GM23248 (cell line): ENCODE measurements at regions not wholly inside any gene's neighbourhood (a gene's known extent, or its start where the extent isn't known, plus 50 kb on each side); places are given as distances from the start of the nearest gene placed in this dataset.
A peak's percentile ranks its signal among the peaks of the same experiment; 100 is the strongest.
"Not testable (repeated sequence)": the region's sequence is repeated elsewhere in the genome, so short reads cannot be mapped to it uniquely, and the experiment has no call there.

Experiments used
- DNase-seq: peaks from one replicate; pipeline ENCODE4 v3.0.0-alpha.2; 2015
- H2AFZ ChIP-seq: fragments of 200-600 bp; sonication (generic); 2 replicates; pipeline ENCODE4 v1.6.1; 2016; ENCODE audit warnings: antibody characterized with exemption
- H3F3A ChIP-seq: fragments of 200-600 bp; sonication (generic); 2 replicates; pipeline ENCODE4 v1.6.1; 2016; ENCODE audit warnings: mild to moderate bottlenecking, antibody characterized with exemption, mixed run types; ENCODE audit not compliant: insufficient read depth
- H3K27ac ChIP-seq: fragments of 200-600 bp; sonication (generic); 2 replicates; pipeline ENCODE4 v1.5.1; 2016; ENCODE audit warnings: mild to moderate bottlenecking
- H3K27me3 ChIP-seq: fragments of 200-600 bp; sonication (generic); replicated peaks from 2 replicates; pipeline ENCODE4 v1.6.1; 2016; ENCODE audit warnings: mild to moderate bottlenecking; ENCODE audit not compliant: insufficient read depth
- H3K36me3 ChIP-seq: fragments of 200-600 bp; sonication (generic); 2 replicates; pipeline ENCODE4 v1.6.1; 2016; ENCODE audit warnings: low read depth, mild to moderate bottlenecking
- H3K4me1 ChIP-seq: fragments of 200-600 bp; sonication (generic); 2 replicates; pipeline ENCODE4 v1.6.1; 2016; ENCODE audit warnings: mild to moderate bottlenecking; ENCODE audit not compliant: insufficient read depth
- H3K4me2 ChIP-seq: fragments of 200-600 bp; sonication (generic); one replicate; pipeline ENCODE4 v1.6.1; 2016; ENCODE audit warnings: mild to moderate bottlenecking; ENCODE audit not compliant: unreplicated experiment
- H3K4me3 ChIP-seq: fragments of 200-600 bp; sonication (generic); 2 replicates; pipeline ENCODE4 v1.5.1; 2016; ENCODE audit warnings: mild to moderate bottlenecking
- H3K79me2 ChIP-seq: fragments of 200-600 bp; sonication (generic); 2 replicates; pipeline ENCODE4 v1.6.1; 2016; ENCODE audit warnings: mild to moderate bottlenecking; ENCODE audit not compliant: insufficient read depth
- H3K9ac ChIP-seq: fragments of 200-600 bp; sonication (generic); 2 replicates; pipeline ENCODE4 v1.6.1; 2016; ENCODE audit warnings: mild to moderate bottlenecking
- H3K9me2 ChIP-seq: fragments of 200-600 bp; sonication (generic); 2 replicates; pipeline ENCODE4 v1.6.1; 2016; ENCODE audit warnings: mixed run types, mild to moderate bottlenecking, moderate library complexity; ENCODE audit not compliant: insufficient read depth
- H3K9me3 ChIP-seq: fragments of 200-600 bp; sonication (generic); one replicate; pipeline ENCODE4 v1.6.1; 2017; ENCODE audit warnings: low read depth
- H4K20me1 ChIP-seq: fragments of 200-600 bp; sonication (generic); 2 replicates; pipeline ENCODE4 v1.6.0; 2016; ENCODE audit not compliant: insufficient read depth
- EZH2 ChIP-seq: fragments of 200-600 bp; sonication (generic); IDR thresholded peaks from 2 replicates; pipeline ENCODE4 v1.6.1; 2018; ENCODE audit warnings: antibody characterized with exemption, mild to moderate bottlenecking; ENCODE audit not compliant: insufficient read depth, poor library complexity, severe bottlenecking
- EZH2phosphoT487 ChIP-seq: fragments of 200-600 bp; sonication (generic); IDR thresholded peaks from 2 replicates; pipeline ENCODE4 v1.6.1; 2018; ENCODE audit warnings: antibody characterized with exemption, moderate library complexity, mild to moderate bottlenecking, low read depth; ENCODE audit not compliant: insufficient read depth
- WGBS, 2 experiments: methylation state at CpG; one replicate each; pipeline ENCODE4 v1.1.6; 2015 to 2017; ENCODE audit warnings: low lambda C conversion rate in 2 of 2, low coverage in 1 of 2; ENCODE audit errors: missing lambda C conversion rate in 2 of 2; 5-methylcytosine and 5-hydroxymethylcytosine counted together
- in situ Hi-C: fragments of 300-500 bp; cut with MboI; formaldehyde crosslinking; loops from 2 replicates; pipeline ENCODE4 v1.15.0; 2020

- no peak for TF ChIP-seq EZH2
- TF ChIP-seq EZH2phosphoT487, result no peak
- Histone ChIP-seq H3K79me2 (no peaks in the 10 kb centered on the region), H3K9me3 (no peaks in the 10 kb centered on the region), H3K27me3 (no peaks in the 10 kb centered on the region), H4K20me1 (no peaks in the 10 kb centered on the region), H3F3A (no peaks in the 10 kb centered on the region), H3K36me3 (no peaks in the 10 kb centered on the region), H3K4me2 (no peak overlapping the region), H3K27ac (no peak overlapping the region), H3K9me2 (no peaks in the 10 kb centered on the region), H3K9ac (no peak overlapping the region), H3K4me3 (no peak overlapping the region), H2AFZ (no peak overlapping the region), H3K4me1 (peaks cover 10% of the 10 kb centered on the region)
- DNase-seq, result peak; percentile 3
- WGBS, 2 experiments, result 25 to 28% methylated on average over 4 of the region's 4 CpGs
- in situ Hi-C loops, result no loop called here
Observed at GRCh38 chr13:73167028-73167820, 108.4 kb downstream of the KLF5 start.

GRCh38 chr13:73166204-73166603 lies 107.4 kb downstream of the KLF5 start:
- Histone ChIP-seq H2AFZ (no peak overlapping the region), H3K27ac (no peak overlapping the region), H3K79me2 (no peaks in the 10 kb centered on the region), H3K9ac (no peak overlapping the region), H3K9me3 (no peaks in the 10 kb centered on the region), H3K36me3 (no peaks in the 10 kb centered on the region), H3K27me3 (no peaks in the 10 kb centered on the region), H3K4me3 (no peak overlapping the region), H3K4me2 (no peak overlapping the region), H3K4me1 (peaks cover 10% of the 10 kb centered on the region; the same call in 1 of the 2 replicates), H3K9me2 (no peaks in the 10 kb centered on the region), H4K20me1 (no peaks in the 10 kb centered on the region), H3F3A (no peaks in the 10 kb centered on the region)
- WGBS, 2 experiments, result 54 to 58% methylated on average over 2 of the region's 2 CpGs
- DNase-seq, result no peak
- no peak for TF ChIP-seq EZH2phosphoT487
- TF ChIP-seq EZH2, result no peak
- in situ Hi-C loops, result no loop called here

GRCh38 chr13:73162912-73163911 lies 104.4 kb downstream of the KLF5 start:
- H3K27ac ChIP-seq, result no peak overlapping the region
- H3K36me3 ChIP-seq, result no peaks in the 10 kb centered on the region
- no peaks in the 10 kb centered on the region for H3K9me3 ChIP-seq
- H3K79me2 ChIP-seq, result no peaks in the 10 kb centered on the region
- no peaks in the 10 kb centered on the region for H3K9me2 ChIP-seq
- no peaks in the 10 kb centered on the region for H3K27me3 ChIP-seq
- H3K4me2 ChIP-seq, result no peak overlapping the region
- no peak for TF ChIP-seq EZH2phosphoT487
- no peak for TF ChIP-seq EZH2
- no peak overlapping the region for H3K4me3 ChIP-seq
- in situ Hi-C loops, result no loop called here
- H3F3A ChIP-seq, result no peaks in the 10 kb centered on the region
- H3K9ac ChIP-seq, result no peak overlapping the region
- H4K20me1 ChIP-seq, result no peaks in the 10 kb centered on the region
- 73 to 84% methylated on average over 2 of the region's 2 CpGs for WGBS, 2 experiments
- DNase-seq, result peak; percentile 17
- H3K4me1 ChIP-seq, result peaks cover 15% of the 10 kb centered on the region
- no peak overlapping the region for H2AFZ ChIP-seq

- H3K27me3 ChIP-seq, H3K79me2 ChIP-seq, H3K9ac ChIP-seq, in situ Hi-C loops, H3K27ac ChIP-seq, H3K9me2 ChIP-seq, H3F3A ChIP-seq, H3K4me3 ChIP-seq, H2AFZ ChIP-seq, H3K4me1 ChIP-seq, DNase-seq, H3K36me3 ChIP-seq, H3K4me2 ChIP-seq, H4K20me1 ChIP-seq, H3K9me3 ChIP-seq: not testable (repeated sequence)
- WGBS, 2 experiments, result 75 to 85% methylated on average over 5 of the region's 5 CpGs
Observed at GRCh38 chr13:73160371-73161031, 101.7 kb downstream of the KLF5 start.
